Kidney epithelial cell (primary cell): ENCODE measurements at regions not wholly inside any gene's neighbourhood (a gene's known extent, or its start where the extent isn't known, plus 50 kb on each side); places are given as distances from the start of the nearest gene placed in this dataset.

Source experiments
- DNase-seq: peaks from one replicate; pipeline ENCODE4 v3.0.0-alpha.2; 2010; ENCODE audit warnings: low read depth
- H3K27me3 ChIP-seq: 2 replicates; pipeline ENCODE4 v1.6.0; 2011; ENCODE audit warnings: low read length; ENCODE audit not compliant: control insufficient read depth, insufficient read depth
- H3K36me3 ChIP-seq: 2 replicates; pipeline ENCODE4 v1.5.1; 2011; ENCODE audit warnings: low read length; ENCODE audit not compliant: control insufficient read depth, insufficient read depth
- H3K4me3 ChIP-seq: 2 replicates; pipeline ENCODE4 v1.5.1; 2011; ENCODE audit warnings: low read depth, mild to moderate bottlenecking, control low read depth, low read length
- CTCF ChIP-seq: IDR thresholded peaks from 2 replicates; pipeline ENCODE4 v1.5.1; 2011; ENCODE audit warnings: mild to moderate bottlenecking, moderate library complexity, low read length, control low read depth, inconsistent platforms; ENCODE audit not compliant: insufficient read depth, poor library complexity, severe bottlenecking

GRCh38 chr3:18234717-18235335, 190.3 kb downstream of the SATB1 start:
- Histone ChIP-seq H3K27me3 (no peaks in the 10 kb centered on the region), H3K36me3 (no peaks in the 10 kb centered on the region), H3K4me3 (no peak overlapping the region)
- no peak for DNase-seq
- no peak for TF ChIP-seq CTCF

GRCh38 chr3:18233987-18234716, 191.0 kb downstream of the SATB1 start:
- H3K4me3 ChIP-seq = no peak overlapping the region
- H3K27me3 ChIP-seq = no peaks in the 10 kb centered on the region
- no peak for DNase-seq
- no peaks in the 10 kb centered on the region for H3K36me3 ChIP-seq
- no peak for TF ChIP-seq CTCF

GRCh38 chr3:18232317-18232716, 192.8 kb downstream of the SATB1 start:
- no peak for TF ChIP-seq CTCF
- H3K4me3 ChIP-seq = no peak overlapping the region
- no peak for DNase-seq
- no peaks in the 10 kb centered on the region for H3K27me3 ChIP-seq
- no peaks in the 10 kb centered on the region for H3K36me3 ChIP-seq

GRCh38 chr3:18228060-18228459, 197.1 kb downstream of the SATB1 start:
- TF ChIP-seq CTCF = no peak
- H3K27me3 ChIP-seq = no peaks in the 10 kb centered on the region
- H3K36me3 ChIP-seq = no peaks in the 10 kb centered on the region
- no peak for DNase-seq
- no peak overlapping the region for H3K4me3 ChIP-seq

GRCh38 chr3:18225709-18226108, 199.4 kb downstream of the SATB1 start:
- TF ChIP-seq CTCF = no peak
- DNase-seq = no peak
- Histone ChIP-seq H3K4me3 (no peak overlapping the region), H3K36me3 (no peaks in the 10 kb centered on the region), H3K27me3 (no peaks in the 10 kb centered on the region)

GRCh38 chr3:18224426-18224825, 200.7 kb downstream of the SATB1 start:
- H3K27me3 ChIP-seq = no peaks in the 10 kb centered on the region
- H3K36me3 ChIP-seq = no peaks in the 10 kb centered on the region
- DNase-seq = no peak
- H3K4me3 ChIP-seq = no peak overlapping the region
- TF ChIP-seq CTCF = no peak
